ENCODE measurements at regions not wholly inside any gene's neighbourhood (a gene's known extent, or its start where the extent isn't known, plus 50 kb on each side); places are given as distances from the start of the nearest gene placed in this dataset.

DNA sequence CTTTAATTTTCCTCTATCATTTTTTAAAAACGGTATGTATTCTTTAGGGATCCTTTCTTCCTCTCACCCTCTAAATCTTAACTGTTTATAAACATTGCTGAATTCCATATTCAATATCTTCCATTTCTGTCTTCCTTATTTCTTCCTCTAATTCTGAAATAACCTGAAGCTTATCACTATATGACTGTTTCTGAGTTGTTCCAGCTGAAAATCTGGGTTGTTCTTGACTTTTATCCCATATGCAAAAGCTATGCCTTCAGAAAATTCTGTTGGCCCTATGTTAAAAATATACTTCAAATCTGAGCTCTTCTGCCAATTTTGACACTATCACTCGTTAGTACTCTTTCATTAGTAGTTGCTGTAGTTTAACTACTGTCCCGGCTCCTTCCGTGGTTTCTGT is 970.3 kb downstream of the BCL11B start:
- no peaks in the 10 kb centered on the region for H3K36me3 ChIP-seq
- H3K4me3 ChIP-seq = no peak overlapping the region
- no peaks in the 10 kb centered on the region for H3K4me1 ChIP-seq
- no peaks in the 10 kb centered on the region for H3K9me3 ChIP-seq
- no peak for DNase-seq (ENCODE audit: low spot score in 2 of 2)
- 78% methylated on average over 4 of the region's 4 CpGs for WGBS
- TF ChIP-seq, protein P1, sequence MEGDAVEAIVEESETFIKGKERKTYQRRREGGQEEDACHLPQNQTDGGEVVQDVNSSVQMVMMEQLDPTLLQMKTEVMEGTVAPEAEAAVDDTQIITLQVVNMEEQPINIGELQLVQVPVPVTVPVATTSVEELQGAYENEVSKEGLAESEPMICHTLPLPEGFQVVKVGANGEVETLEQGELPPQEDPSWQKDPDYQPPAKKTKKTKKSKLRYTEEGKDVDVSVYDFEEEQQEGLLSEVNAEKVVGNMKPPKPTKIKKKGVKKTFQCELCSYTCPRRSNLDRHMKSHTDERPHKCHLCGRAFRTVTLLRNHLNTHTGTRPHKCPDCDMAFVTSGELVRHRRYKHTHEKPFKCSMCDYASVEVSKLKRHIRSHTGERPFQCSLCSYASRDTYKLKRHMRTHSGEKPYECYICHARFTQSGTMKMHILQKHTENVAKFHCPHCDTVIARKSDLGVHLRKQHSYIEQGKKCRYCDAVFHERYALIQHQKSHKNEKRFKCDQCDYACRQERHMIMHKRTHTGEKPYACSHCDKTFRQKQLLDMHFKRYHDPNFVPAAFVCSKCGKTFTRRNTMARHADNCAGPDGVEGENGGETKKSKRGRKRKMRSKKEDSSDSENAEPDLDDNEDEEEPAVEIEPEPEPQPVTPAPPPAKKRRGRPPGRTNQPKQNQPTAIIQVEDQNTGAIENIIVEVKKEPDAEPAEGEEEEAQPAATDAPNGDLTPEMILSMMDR (IDR thresholded peaks at IDR 0.05) = no peak
- no peak for TF ChIP-seq EP300 (IDR thresholded peaks at IDR 0.05)
- H3K27ac ChIP-seq = no peak overlapping the region
- H3K27me3 ChIP-seq = no peaks in the 10 kb centered on the region

DNA sequence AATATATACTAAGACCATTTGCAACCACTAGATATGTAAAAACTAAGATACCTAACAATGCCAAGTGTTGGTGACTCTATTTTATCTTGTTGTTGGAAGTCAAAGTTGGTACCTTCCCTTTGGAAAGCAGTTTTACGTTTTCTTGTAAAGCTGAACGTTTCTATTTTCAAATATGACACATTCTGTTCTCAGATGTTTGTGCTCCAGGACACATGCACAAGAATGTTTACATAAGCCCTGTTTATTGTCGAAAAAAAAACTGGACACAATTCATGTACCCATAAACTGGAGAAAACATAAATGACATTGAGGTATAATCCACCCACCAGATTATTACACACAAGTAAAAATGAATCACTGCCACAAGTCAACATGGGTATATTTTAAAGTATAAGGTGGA is 967.4 kb downstream of the BCL11B start:
- WGBS = 79% methylated on average over 3 of the region's 3 CpGs
- Histone ChIP-seq H3K27me3 (no peaks in the 10 kb centered on the region), H3K9me3 (no peaks in the 10 kb centered on the region), H3K4me3 (no peak overlapping the region), H3K27ac (no peak overlapping the region), H3K36me3 (no peaks in the 10 kb centered on the region), H3K4me1 (no peaks in the 10 kb centered on the region)
- DNase-seq (ENCODE audit: low spot score in 2 of 2) = no peak
- TF ChIP-seq POLR2A (IDR thresholded peaks at IDR 0.05) (no peak), EP300 (IDR thresholded peaks at IDR 0.05) (no peak), POLR2AphosphoS5 (IDR thresholded peaks at IDR 0.05) (no peak)
- TF ChIP-seq, protein P1 (IDR thresholded peaks at IDR 0.05) = no peak

DNA sequence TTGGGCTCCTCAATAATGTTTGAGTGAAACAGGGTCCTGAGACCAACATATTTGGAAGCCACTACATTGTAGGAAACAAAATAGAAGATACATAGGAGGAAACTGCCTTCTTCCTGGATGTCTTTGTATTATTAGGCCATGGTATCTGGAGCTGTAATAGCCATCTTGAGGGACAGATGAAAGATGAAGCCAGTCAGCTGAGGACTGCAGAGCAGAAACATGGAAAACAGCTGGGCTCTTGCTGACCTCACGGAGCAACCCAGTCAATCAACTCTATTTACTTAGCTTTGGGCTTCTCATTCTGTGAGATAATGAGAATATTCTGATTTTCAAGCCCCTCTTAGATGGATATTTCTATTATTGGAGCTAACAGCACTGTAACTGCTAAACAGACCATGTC is 962.4 kb downstream of the BCL11B start:
- WGBS = 78% methylated on average over 1 of the region's 1 CpG

GRCh38 chr14:98312006-98312405 is 960.0 kb downstream of the BCL11B start:
- H3K4me1 ChIP-seq = no peaks in the 10 kb centered on the region
- no peak for DNase-seq (ENCODE audit: low spot score in 2 of 2)
- no peak overlapping the region for H3K4me3 ChIP-seq
- H3K27ac ChIP-seq = no peak overlapping the region
- H3K27me3 ChIP-seq = no peaks in the 10 kb centered on the region
- H3K9me3 ChIP-seq = no peaks in the 10 kb centered on the region
- TF ChIP-seq POLR2AphosphoS5 (IDR thresholded peaks at IDR 0.05) = no peak
- no peak for TF ChIP-seq POLR2A (IDR thresholded peaks at IDR 0.05)
- TF ChIP-seq, protein P1 (IDR thresholded peaks at IDR 0.05) = no peak
- TF ChIP-seq EP300 (IDR thresholded peaks at IDR 0.05) = no peak
- no peaks in the 10 kb centered on the region for H3K36me3 ChIP-seq
- WGBS = 87% methylated on average over 1 of the region's 1 CpG

More for the DNA sequence above, 962.4 kb downstream of the BCL11B start:
- DNase-seq (ENCODE audit: low spot score in 2 of 2) = no peak
- H3K36me3 ChIP-seq = no peaks in the 10 kb centered on the region
- no peaks in the 10 kb centered on the region for H3K9me3 ChIP-seq
- no peaks in the 10 kb centered on the region for H3K27me3 ChIP-seq
- H3K27ac ChIP-seq = no peak overlapping the region
- H3K4me3 ChIP-seq = no peak overlapping the region
- no peak for TF ChIP-seq POLR2A (IDR thresholded peaks at IDR 0.05)
- TF ChIP-seq, protein P1 (IDR thresholded peaks at IDR 0.05) = no peak
- no peak for TF ChIP-seq EP300 (IDR thresholded peaks at IDR 0.05)
- TF ChIP-seq POLR2AphosphoS5 (IDR thresholded peaks at IDR 0.05) = no peak
- no peaks in the 10 kb centered on the region for H3K4me1 ChIP-seq

- no peaks in the 10 kb centered on the region for H3K4me1 ChIP-seq
- DNase-seq (ENCODE audit: low spot score in 2 of 2) = no peak
- no peak overlapping the region for H3K4me3 ChIP-seq
- H3K36me3 ChIP-seq = no peaks in the 10 kb centered on the region
- no peaks in the 10 kb centered on the region for H3K27me3 ChIP-seq
- H3K9me3 ChIP-seq = no peaks in the 10 kb centered on the region
- TF ChIP-seq POLR2AphosphoS5 (IDR thresholded peaks at IDR 0.05) (no peak), EP300 (IDR thresholded peaks at IDR 0.05) (no peak), POLR2A (IDR thresholded peaks at IDR 0.05) (no peak)
- TF ChIP-seq, protein P1 (IDR thresholded peaks at IDR 0.05) = no peak
- H3K27ac ChIP-seq = no peak overlapping the region
- 49% methylated on average over 3 of the region's 3 CpGs for WGBS
These were observed 950.2 kb downstream of the BCL11B start for GRCh38 chr14:98321841-98322240.

All from suprapubic skin (tissue), 4 donors.